Gastroesophageal sphincter (tissue), 3 donors: ENCODE measurements at regions not wholly inside any gene's neighbourhood (a gene's known extent, or its start where the extent isn't known, plus 50 kb on each side); places are given as distances from the start of the nearest gene placed in this dataset.

Source experiments
- CTCF ChIP-seq, 4 experiments: fragments of 200-600 bp in 2 of 4; fragments of 450-650 bp in 2 of 4; sonication (generic) in 1 of 4; IDR thresholded peaks; one replicate each; pipeline ENCODE4 v1.5.1; 2017 to 2019; ENCODE audit warnings: antibody characterized with exemption in 4 of 4, mild to moderate bottlenecking in 2 of 4, moderate library complexity in 2 of 4
- POLR2A ChIP-seq, 2 donors: fragments of 450-650 bp; IDR thresholded peaks; one replicate each; pipeline ENCODE4 v1.6.1; 2017; ENCODE audit warnings: antibody characterized with exemption in 2 of 2, mild to moderate bottlenecking in 2 of 2, moderate library complexity in 1 of 2
- POLR2AphosphoS5 ChIP-seq: sonication (generic); formaldehyde crosslinking; IDR thresholded peaks from one replicate; pipeline ENCODE4 v1.6.1; 2017; ENCODE audit warnings: antibody characterized with exemption

- TF ChIP-seq CTCF (IDR thresholded peaks at IDR 0.05): no peak
- no peak for TF ChIP-seq POLR2A (IDR thresholded peaks at IDR 0.05)
- no peak for TF ChIP-seq POLR2AphosphoS5
These were observed 65.4 kb upstream of the SEM1 start for GRCh38 chr7:96775046-96775445.
